Nephron (organoid): ENCODE measurements at regions not wholly inside any gene's neighbourhood (a gene's known extent, or its start where the extent isn't known, plus 50 kb on each side); places are given as distances from the start of the nearest gene placed in this dataset.

Source experiments
- H3K27ac Mint-ChIP-seq, 3 experiments: 2 replicates each; pipeline ENCODE4 v1.8.0; 2020; ENCODE audit warnings: mixed read lengths in 3 of 3, mild to moderate bottlenecking in 2 of 3, moderate library complexity in 1 of 3
- H3K27me3 Mint-ChIP-seq: 2 replicates; pipeline ENCODE4 v1.8.0; 2021; ENCODE audit warnings: low read depth, mild to moderate bottlenecking, moderate library complexity, mixed read lengths
- H3K36me3 Mint-ChIP-seq: 2 replicates; pipeline ENCODE4 v1.8.0; 2020; ENCODE audit warnings: low read depth, mixed read lengths
- H3K4me1 Mint-ChIP-seq: 2 replicates; pipeline ENCODE4 v1.8.0; 2020; ENCODE audit warnings: mixed read lengths
- H3K4me3 Mint-ChIP-seq, 3 experiments: 2 replicates each; pipeline ENCODE4 v1.8.0; 2020; ENCODE audit warnings: mild to moderate bottlenecking in 3 of 3, mixed read lengths in 3 of 3, moderate library complexity in 2 of 3
- H3K9me3 Mint-ChIP-seq: 2 replicates; pipeline ENCODE4 v1.8.0; 2020; ENCODE audit warnings: mixed read lengths
- TF ChIP-seq, protein P1 (sequence below), 3 experiments: fragments of 200-600 bp; sonication (generic); IDR thresholded peaks; one replicate each; pipeline ENCODE4 v1.5.0; 2021; ENCODE audit warnings: antibody characterized with exemption in 3 of 3; ENCODE audit not compliant: unreplicated experiment in 3 of 3

- Mint-ChIP-seq H3K4me1 (peaks cover 8% of the 10 kb centered on the region), H3K9me3 (peaks cover 10% of the 10 kb centered on the region), H3K27ac (no peak overlapping the region), H3K4me3 (no peak overlapping the region), H3K36me3 (peaks cover 5% of the 10 kb centered on the region), H3K27me3 (peaks cover 40% of the 10 kb centered on the region)
- TF ChIP-seq, protein P1, sequence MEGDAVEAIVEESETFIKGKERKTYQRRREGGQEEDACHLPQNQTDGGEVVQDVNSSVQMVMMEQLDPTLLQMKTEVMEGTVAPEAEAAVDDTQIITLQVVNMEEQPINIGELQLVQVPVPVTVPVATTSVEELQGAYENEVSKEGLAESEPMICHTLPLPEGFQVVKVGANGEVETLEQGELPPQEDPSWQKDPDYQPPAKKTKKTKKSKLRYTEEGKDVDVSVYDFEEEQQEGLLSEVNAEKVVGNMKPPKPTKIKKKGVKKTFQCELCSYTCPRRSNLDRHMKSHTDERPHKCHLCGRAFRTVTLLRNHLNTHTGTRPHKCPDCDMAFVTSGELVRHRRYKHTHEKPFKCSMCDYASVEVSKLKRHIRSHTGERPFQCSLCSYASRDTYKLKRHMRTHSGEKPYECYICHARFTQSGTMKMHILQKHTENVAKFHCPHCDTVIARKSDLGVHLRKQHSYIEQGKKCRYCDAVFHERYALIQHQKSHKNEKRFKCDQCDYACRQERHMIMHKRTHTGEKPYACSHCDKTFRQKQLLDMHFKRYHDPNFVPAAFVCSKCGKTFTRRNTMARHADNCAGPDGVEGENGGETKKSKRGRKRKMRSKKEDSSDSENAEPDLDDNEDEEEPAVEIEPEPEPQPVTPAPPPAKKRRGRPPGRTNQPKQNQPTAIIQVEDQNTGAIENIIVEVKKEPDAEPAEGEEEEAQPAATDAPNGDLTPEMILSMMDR (IDR thresholded peaks at IDR 0.05; ENCODE audit: unreplicated experiment in 3 of 3), result no peak
Observed at GRCh38 chr10:113434315-113434714, 118.5 kb upstream of the HABP2 start.

GRCh38 chr10:113434950-113435349, 117.9 kb upstream of the HABP2 start:
- H3K4me1 Mint-ChIP-seq, result peaks cover 8% of the 10 kb centered on the region
- no peak overlapping the region for H3K27ac Mint-ChIP-seq
- peaks cover 5% of the 10 kb centered on the region for H3K36me3 Mint-ChIP-seq

DNA sequence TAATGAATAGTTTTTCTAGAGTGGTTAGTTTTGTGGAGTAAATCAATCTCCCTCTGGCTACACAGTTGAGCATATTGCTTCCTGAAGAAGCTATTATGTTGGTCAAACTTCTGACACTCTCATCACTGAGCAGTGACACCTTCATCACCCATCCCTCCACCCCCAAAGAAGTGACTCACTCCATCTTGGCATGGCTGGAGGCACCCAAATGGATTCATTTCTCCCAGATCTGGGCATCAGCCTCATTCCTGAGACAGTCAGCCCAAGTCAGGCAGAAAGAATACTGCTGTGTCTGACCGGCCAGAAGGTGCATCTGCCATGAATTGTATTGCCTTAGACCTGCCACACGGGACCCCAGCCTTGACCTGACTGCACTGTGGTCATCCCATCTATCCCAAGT, 117.0 kb upstream of the HABP2 start:
- Mint-ChIP-seq H3K27me3 (peaks cover 36% of the 10 kb centered on the region), H3K27ac (no peak overlapping the region), H3K4me1 (peaks cover 8% of the 10 kb centered on the region), H3K9me3 (peaks cover 10% of the 10 kb centered on the region), H3K4me3 (no peak overlapping the region), H3K36me3 (peaks cover 5% of the 10 kb centered on the region)
- TF ChIP-seq, protein P1 (IDR thresholded peaks at IDR 0.05; ENCODE audit: unreplicated experiment in 3 of 3), result no peak

More at GRCh38 chr10:113434950-113435349, 117.9 kb upstream of the HABP2 start:
- TF ChIP-seq, protein P1 (IDR thresholded peaks at IDR 0.05; ENCODE audit: unreplicated experiment in 3 of 3), result no peak
- Mint-ChIP-seq H3K27me3 (peaks cover 37% of the 10 kb centered on the region), H3K4me3 (no peak overlapping the region), H3K9me3 (peaks cover 10% of the 10 kb centered on the region)

- no peak overlapping the region for H3K27ac Mint-ChIP-seq
- H3K27me3 Mint-ChIP-seq, result peaks cover 34% of the 10 kb centered on the region
- peaks cover 2% of the 10 kb centered on the region for H3K4me1 Mint-ChIP-seq
Observed at GRCh38 chr10:113436851-113437250, 116.0 kb upstream of the HABP2 start.

GRCh38 chr10:113438652-113439051, 114.2 kb upstream of the HABP2 start:
- Mint-ChIP-seq H3K36me3 (peaks cover 5% of the 10 kb centered on the region), H3K27ac (no peak overlapping the region), H3K27me3 (peaks cover 48% of the 10 kb centered on the region), H3K4me1 (no peaks in the 10 kb centered on the region), H3K4me3 (no peak overlapping the region), H3K9me3 (peaks cover 5% of the 10 kb centered on the region)
- TF ChIP-seq, protein P1 (IDR thresholded peaks at IDR 0.05; ENCODE audit: unreplicated experiment in 3 of 3), result no peak

More at GRCh38 chr10:113436851-113437250, 116.0 kb upstream of the HABP2 start:
- TF ChIP-seq, protein P1 (IDR thresholded peaks at IDR 0.05; ENCODE audit: unreplicated experiment in 3 of 3), result no peak
- H3K9me3 Mint-ChIP-seq, result peaks cover 6% of the 10 kb centered on the region
- H3K4me3 Mint-ChIP-seq, result no peak overlapping the region
- peaks cover 5% of the 10 kb centered on the region for H3K36me3 Mint-ChIP-seq

GRCh38 chr10:113441220-113441619, 111.6 kb upstream of the HABP2 start:
- Mint-ChIP-seq H3K27me3 (peaks cover 43% of the 10 kb centered on the region), H3K9me3 (no peaks in the 10 kb centered on the region), H3K4me3 (no peak overlapping the region), H3K4me1 (no peaks in the 10 kb centered on the region), H3K36me3 (no peaks in the 10 kb centered on the region), H3K27ac (no peak overlapping the region)
- TF ChIP-seq, protein P1 (IDR thresholded peaks at IDR 0.05; ENCODE audit: unreplicated experiment in 3 of 3), result no peak
